Ascending aorta (tissue), 2 donors: ENCODE measurements at regions not wholly inside any gene's neighbourhood (a gene's known extent, or its start where the extent isn't known, plus 50 kb on each side); places are given as distances from the start of the nearest gene placed in this dataset.

Experiments used
- DNase-seq, 2 donors: peaks; one replicate each; pipeline ENCODE4 v3.0.0-alpha.2; 2019; ENCODE audit warnings: low spot score in 2 of 2
- H3K27ac ChIP-seq, 2 donors: fragments of 200-600 bp; sonication (generic); one replicate each; pipeline ENCODE4 v1.5.1; 2016 to 2017; ENCODE audit warnings: mild to moderate bottlenecking in 1 of 2
- H3K27me3 ChIP-seq: fragments of 200-600 bp; sonication (generic); one replicate; pipeline ENCODE4 v1.5.1; 2017
- H3K36me3 ChIP-seq, 2 donors: fragments of 200-600 bp; sonication (generic); one replicate each; pipeline ENCODE4 v1.5.1; 2016
- H3K4me1 ChIP-seq, 2 donors: fragments of 200-600 bp; sonication (generic); one replicate each; pipeline ENCODE4 v1.5.1; 2016 to 2017; ENCODE audit warnings: mild to moderate bottlenecking in 1 of 2
- H3K4me3 ChIP-seq, 2 donors: fragments of 200-600 bp; sonication (generic); one replicate each; pipeline ENCODE4 v1.5.1; 2016 to 2017; ENCODE audit warnings: mild to moderate bottlenecking in 1 of 2
- H3K9me3 ChIP-seq, 2 donors: fragments of 200-600 bp; sonication (generic); one replicate each; pipeline ENCODE4 v1.5.1; 2016
- intact Hi-C: fragments of 100-400 bp; cut with DNase I; formaldehyde crosslinking; loops from one replicate; pipeline ENCODE4 v1.15.1; 2023
- TF ChIP-seq, protein P1 (sequence below), 3 experiments: fragments of 200-600 bp in 2 of 3; fragments of 450-650 bp in 1 of 3; sonication (generic) in 2 of 3; IDR thresholded peaks; one replicate each; pipeline ENCODE4 v1.5.1; 2016 to 2019; ENCODE audit warnings: antibody characterized with exemption in 3 of 3, mild to moderate bottlenecking in 1 of 3, moderate library complexity in 1 of 3

DNA sequence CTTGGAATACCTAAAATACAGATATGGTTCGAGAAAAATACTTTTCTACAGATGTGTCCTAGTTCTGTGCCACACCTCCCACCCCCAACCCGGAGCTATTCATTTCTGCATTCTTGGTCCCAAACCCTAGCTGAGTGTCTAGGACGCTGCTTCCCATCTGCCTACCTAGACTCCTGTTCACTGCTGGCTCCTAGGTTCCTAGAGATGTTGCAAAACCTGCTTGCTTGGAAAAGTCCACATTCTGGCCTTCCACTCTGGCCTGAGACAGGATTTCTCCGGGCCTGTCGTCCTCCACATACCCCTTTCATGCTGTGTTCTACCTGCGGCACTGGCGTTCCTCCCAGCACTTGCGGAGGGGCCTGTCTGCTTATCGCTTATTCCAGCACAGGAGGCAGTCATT, 165.8 kb upstream of the CTTNBP2NL start:
- H3K27me3 ChIP-seq: no peaks in the 10 kb centered on the region
- intact Hi-C loops: no loop called here
- peaks cover 0 to 12% of the 10 kb centered on the region in 2 donors for H3K9me3 ChIP-seq
- no peak overlapping the region for H3K4me3 ChIP-seq
- DNase-seq: no peak
- no peaks in the 10 kb centered on the region for H3K36me3 ChIP-seq
- no peak overlapping the region for H3K27ac ChIP-seq
- H3K4me1 ChIP-seq: no peaks in the 10 kb centered on the region
- TF ChIP-seq, protein P1, sequence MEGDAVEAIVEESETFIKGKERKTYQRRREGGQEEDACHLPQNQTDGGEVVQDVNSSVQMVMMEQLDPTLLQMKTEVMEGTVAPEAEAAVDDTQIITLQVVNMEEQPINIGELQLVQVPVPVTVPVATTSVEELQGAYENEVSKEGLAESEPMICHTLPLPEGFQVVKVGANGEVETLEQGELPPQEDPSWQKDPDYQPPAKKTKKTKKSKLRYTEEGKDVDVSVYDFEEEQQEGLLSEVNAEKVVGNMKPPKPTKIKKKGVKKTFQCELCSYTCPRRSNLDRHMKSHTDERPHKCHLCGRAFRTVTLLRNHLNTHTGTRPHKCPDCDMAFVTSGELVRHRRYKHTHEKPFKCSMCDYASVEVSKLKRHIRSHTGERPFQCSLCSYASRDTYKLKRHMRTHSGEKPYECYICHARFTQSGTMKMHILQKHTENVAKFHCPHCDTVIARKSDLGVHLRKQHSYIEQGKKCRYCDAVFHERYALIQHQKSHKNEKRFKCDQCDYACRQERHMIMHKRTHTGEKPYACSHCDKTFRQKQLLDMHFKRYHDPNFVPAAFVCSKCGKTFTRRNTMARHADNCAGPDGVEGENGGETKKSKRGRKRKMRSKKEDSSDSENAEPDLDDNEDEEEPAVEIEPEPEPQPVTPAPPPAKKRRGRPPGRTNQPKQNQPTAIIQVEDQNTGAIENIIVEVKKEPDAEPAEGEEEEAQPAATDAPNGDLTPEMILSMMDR (IDR thresholded peaks at IDR 0.05): no peak

DNA sequence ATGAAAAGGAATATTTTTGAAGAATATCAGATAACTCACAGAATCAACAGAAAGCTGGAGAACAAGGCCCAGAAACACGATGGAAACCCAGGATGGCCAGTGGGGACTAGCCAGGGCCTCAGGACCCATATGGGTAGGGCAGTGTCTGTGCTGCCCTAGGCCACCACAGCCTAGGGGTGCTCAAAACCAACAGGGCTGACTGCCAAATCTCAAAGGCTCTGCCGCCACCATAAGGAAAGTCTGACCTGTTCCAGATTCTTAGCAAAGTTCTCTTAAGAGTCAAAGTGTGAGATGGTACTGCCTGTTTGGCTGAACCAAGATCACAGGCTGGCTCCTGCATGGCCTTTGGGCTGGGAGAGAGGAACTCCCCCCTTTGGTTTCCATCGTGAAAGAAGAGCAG, 164.7 kb upstream of the CTTNBP2NL start:
- TF ChIP-seq, protein P1 (IDR thresholded peaks at IDR 0.05): no peak
- Histone ChIP-seq H3K27me3 (no peaks in the 10 kb centered on the region), H3K9me3 (peaks cover 0 to 12% of the 10 kb centered on the region in 2 donors), H3K27ac (no peak overlapping the region), H3K4me1 (no peaks in the 10 kb centered on the region), H3K36me3 (no peaks in the 10 kb centered on the region), H3K4me3 (no peak overlapping the region)
- intact Hi-C loops: no loop called here
- no peak for DNase-seq

DNA sequence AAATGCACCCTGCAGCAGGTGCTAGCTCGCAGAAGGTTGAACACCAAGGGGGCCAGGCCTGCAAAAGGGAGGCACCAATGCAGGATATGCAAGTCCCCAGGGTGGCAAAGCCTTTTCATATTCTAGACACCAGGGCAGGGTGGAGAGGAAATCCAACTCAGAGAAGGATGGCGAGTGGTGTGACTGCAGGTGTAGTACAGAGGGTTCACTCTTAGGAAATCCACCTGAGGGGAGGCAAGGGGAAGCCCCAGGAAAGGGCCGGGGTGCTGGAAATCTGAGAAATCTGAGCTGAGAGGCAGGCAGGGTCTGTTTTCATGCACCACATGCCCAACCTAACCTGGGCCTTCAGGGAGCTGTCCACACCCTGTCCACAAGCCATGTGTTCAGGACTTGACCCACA, 163.2 kb upstream of the CTTNBP2NL start:
- intact Hi-C loops: no loop called here
- Histone ChIP-seq H3K27me3 (no peaks in the 10 kb centered on the region), H3K36me3 (no peaks in the 10 kb centered on the region), H3K9me3 (peaks cover 0 to 11% of the 10 kb centered on the region in 2 donors), H3K27ac (no peak overlapping the region), H3K4me3 (no peak overlapping the region), H3K4me1 (no peaks in the 10 kb centered on the region)
- no peak for DNase-seq
- TF ChIP-seq, protein P1 (IDR thresholded peaks at IDR 0.05): no peak

DNA sequence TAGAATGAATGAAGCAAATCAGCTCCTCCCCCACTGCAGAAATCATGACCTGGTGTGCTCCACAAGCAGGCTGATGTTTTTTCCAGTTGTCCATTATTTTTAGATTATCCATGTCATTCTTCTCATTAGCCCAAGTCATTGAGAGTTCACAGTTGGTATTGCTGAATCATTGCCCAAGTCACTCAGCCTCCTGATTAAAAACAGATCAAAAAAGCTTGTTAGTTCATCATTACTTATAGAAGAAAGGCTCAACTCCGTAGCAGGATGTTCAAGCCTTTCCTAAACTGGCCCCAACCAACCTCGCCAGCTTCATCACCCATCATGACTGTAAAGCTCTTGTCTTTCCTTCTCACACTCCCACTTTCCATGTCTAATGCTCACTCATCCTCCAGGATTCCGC, 161.3 kb upstream of the CTTNBP2NL start:
- TF ChIP-seq, protein P1 (IDR thresholded peaks at IDR 0.05): no peak
- no peak overlapping the region for H3K4me3 ChIP-seq
- intact Hi-C loops: no loop called here
- DNase-seq: no peak
- no peaks in the 10 kb centered on the region for H3K27me3 ChIP-seq
- no peaks in the 10 kb centered on the region for H3K4me1 ChIP-seq
- H3K36me3 ChIP-seq: no peaks in the 10 kb centered on the region
- H3K27ac ChIP-seq: no peak overlapping the region
- no peaks in the 10 kb centered on the region for H3K9me3 ChIP-seq

DNA sequence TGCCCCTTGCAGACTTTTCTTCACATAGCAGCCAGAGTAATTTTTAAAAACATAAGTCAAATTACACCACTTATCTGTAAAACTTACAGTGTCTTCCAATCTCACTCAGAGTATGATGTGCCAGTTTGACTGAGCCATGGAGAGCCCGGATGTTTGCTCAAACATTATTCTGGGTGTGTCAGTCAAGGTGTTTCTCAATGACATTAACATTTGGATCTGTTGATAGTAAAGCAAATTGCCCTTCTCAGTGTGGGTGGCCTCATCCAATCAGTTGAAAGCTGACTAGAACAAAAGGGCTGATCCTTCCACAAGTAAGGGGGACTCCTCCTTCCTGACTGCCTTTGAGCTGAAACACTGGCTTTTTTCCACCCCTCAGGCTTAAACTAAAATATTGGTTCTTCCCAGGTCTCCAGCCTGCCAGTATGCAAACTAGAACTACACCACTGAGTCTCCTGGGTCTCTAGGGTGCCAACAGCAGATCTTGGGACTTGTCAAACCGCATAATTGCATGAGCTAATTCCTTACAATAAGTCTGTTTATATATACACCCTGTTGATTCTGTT, 157.9 kb upstream of the CTTNBP2NL start:
- TF ChIP-seq, protein P1 (IDR thresholded peaks at IDR 0.05): no peak
- intact Hi-C loops: no loop called here
- DNase-seq: no peak

More for the DNA sequence above, 157.9 kb upstream of the CTTNBP2NL start:
- no peak overlapping the region for H3K27ac ChIP-seq
- no peak overlapping the region for H3K4me3 ChIP-seq
- no peaks in the 10 kb centered on the region for H3K4me1 ChIP-seq
- no peaks in the 10 kb centered on the region for H3K9me3 ChIP-seq
- no peaks in the 10 kb centered on the region for H3K27me3 ChIP-seq
- no peaks in the 10 kb centered on the region for H3K36me3 ChIP-seq
